CD4-positive, alpha-beta T cell treated with Interferon alpha-2 for 1 hour (primary cell): ENCODE measurements at regions not wholly inside any gene's neighbourhood (a gene's known extent, or its start where the extent isn't known, plus 50 kb on each side); places are given as distances from the start of the nearest gene placed in this dataset.

Experiments
- DNase-seq, 2 donors: peaks; one replicate each; pipeline ENCODE4 v3.0.0-alpha.2; 2020 to 2022

- no peak for DNase-seq
Measured at GRCh38 chr11:15490535-15490934, 375.8 kb downstream of the INSC start.

DNA sequence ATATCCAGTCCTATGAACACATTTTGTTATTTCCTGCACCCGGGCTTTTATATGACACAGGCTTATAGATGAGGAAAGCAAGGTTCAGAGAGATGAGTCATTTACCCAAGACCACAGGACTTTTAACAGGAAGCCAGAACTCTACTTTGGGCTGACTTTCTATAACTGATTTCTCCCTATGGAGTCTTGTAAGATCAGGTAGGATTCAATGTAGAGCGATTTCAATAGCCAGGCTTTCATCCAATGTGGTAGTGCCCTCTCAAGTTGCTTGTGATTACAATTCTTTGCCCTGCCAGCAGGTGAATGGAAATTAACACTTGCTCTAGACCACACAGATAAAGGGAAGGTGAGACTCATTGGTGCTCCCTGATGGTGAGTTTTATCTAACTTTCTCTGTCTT lies 378.3 kb downstream of the INSC start:
- no peak for DNase-seq

GRCh38 chr11:15493921-15494620 lies 379.3 kb downstream of the INSC start:
- DNase-seq, result no peak

- DNase-seq, result no peak
Measured at GRCh38 chr11:15494740-15495139, 380.0 kb downstream of the INSC start.

- DNase-seq, result no peak
Measured at GRCh38 chr11:15495462-15495861, 380.7 kb downstream of the INSC start.

- DNase-seq, result no peak
Measured at GRCh38 chr11:15497366-15497765, 382.6 kb downstream of the INSC start.

DNA sequence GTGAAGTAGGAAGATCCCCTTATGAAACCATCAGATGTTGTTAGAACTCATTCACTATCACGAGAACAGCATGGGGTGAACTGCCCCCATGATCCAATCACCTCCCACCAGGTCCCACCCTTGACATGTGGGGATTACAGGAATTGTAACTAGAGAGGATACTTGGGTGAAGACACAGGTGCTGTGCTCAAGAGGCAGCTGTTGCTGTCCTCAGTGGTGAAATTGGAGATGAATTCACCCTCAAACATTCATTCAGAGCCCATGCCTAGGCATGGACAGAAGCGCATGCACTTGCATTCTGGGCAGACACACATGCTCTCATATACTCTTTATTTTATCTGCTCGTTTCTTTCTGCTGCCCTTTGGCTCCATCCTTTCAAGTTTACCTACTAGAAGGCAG lies 385.0 kb downstream of the INSC start:
- no peak for DNase-seq

DNA sequence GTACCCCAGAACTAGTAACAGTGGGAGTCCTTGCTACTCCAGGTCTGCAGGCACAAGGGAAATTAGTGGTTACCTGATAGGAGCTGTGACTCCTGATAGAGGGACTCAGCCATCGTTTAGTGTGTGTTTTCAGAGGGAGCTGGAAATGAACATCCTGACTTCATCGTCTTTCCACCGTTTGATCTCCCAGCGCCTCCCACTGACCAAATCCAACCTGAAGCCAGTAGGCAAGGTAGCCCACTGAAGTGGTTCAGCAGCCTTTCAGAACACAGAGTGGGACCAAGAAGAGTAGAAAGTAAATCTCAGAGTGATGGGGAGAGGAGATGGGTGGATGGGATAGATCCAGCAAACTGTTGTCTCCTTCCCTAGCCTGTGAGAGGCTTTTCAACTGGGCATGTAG lies 385.9 kb downstream of the INSC start:
- no peak for DNase-seq

DNA sequence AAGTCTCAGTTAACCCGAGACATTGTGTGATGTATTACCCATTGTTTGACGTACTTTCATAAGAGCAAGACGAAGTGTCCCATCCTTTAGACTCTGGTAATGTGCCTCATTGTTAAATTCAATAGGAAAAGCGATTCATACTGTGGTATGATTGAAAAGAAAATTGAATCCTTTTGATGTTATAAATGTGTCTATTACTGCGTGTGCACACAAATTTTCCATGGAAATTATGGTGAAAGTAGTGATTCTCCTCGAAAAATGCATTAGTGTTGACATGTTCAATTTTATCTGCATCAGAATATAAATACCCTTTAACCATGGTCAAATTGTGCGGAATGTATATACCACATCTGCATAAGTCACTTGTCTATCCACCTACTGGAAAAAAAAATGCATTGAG lies 386.8 kb downstream of the INSC start:
- no peak for DNase-seq

DNA sequence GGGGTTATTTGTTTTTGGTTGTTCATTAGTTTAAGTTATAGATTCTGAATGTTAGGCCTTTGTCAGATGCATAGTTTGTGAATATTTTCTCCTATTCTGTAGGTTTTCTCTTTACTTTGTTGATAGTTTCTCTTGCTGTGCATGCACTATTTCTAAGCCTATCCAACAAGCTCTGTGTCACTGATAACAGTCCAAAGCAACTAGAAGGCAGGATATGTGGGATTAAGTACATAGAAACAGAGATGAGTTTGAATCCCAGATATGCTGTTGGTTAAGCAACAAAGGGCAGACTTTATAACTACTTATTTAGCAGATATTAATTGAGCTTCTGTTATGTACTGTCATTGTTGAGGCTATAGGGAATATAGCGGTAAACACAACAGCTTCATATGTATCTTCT lies 390.4 kb downstream of the INSC start:
- no peak for DNase-seq

- no peak for DNase-seq
Measured at GRCh38 chr11:15507592-15507991, 392.9 kb downstream of the INSC start.

DNA sequence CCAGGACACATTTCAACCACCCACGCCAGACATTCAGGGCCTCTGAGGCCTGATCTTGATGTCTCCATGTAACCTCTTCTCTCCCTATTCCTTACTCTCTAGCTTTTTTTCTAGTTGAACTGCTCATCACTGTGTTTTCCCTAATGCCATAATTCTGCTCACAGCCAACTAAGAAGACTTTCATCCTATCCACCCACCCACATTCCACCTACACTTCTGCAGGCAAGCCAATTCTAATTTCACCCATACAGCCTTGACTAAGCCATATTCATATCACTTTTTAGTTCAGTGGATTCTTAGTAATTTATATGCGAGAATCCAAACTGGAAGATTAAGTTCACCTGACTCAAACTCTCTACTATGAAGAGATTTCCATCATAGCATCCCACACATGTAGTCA lies 394.4 kb downstream of the INSC start:
- no peak for DNase-seq

GRCh38 chr11:15519124-15519791 lies 404.5 kb downstream of the INSC start:
- DNase-seq, result no peak

- no peak for DNase-seq
Measured at GRCh38 chr11:15519911-15520310, 405.2 kb downstream of the INSC start.

GRCh38 chr11:15523543-15523942 lies 408.8 kb downstream of the INSC start:
- no peak for DNase-seq

GRCh38 chr11:15525582-15525981 lies 410.9 kb downstream of the INSC start:
- no peak for DNase-seq

DNA sequence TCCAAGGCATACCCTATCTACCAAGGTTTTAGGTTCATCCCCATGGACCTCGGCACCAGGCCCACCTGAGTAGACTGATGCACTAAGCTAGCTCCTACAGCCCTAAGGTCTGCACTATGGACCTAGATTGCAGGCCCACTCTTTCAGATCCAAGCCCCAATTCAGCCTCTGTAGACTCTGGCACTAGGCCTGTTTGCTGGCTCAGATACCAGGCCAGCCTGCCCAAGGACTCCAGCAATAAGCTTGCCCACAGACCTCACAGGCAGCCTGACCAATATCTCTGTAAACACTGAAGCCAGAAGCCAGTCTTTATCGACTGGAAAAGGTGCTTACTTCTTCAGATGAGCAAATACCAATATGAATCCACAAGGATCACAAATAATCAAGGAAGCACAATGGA lies 411.3 kb downstream of the INSC start:
- DNase-seq, result no peak

DNA sequence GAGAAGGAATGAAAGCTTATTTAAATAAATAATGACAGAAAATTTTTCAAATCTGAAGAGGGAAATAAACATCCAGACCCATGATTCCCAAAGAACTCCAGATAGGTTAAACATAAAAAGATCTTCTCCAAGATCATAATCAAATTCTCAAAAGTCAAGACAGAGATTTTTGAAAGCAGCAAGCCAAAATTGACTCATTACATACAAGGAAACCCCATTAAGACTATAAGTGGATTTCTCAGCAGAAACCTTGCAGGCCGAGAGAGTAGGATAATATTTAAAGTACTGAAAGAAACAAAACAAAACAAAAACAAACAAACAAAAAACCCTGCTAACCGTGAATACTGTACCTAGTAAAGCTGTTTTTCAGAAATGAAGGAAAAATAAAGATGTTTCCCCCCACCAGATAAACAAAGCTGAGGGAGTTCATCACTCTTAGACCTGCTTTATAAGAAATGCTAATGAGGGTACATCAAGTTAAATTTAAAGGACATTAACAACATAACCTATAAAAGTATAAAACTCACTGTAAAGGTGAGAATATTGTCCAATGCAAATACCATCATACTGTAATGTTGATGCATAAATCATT lies 412.2 kb downstream of the INSC start:
- DNase-seq, result no peak

DNA sequence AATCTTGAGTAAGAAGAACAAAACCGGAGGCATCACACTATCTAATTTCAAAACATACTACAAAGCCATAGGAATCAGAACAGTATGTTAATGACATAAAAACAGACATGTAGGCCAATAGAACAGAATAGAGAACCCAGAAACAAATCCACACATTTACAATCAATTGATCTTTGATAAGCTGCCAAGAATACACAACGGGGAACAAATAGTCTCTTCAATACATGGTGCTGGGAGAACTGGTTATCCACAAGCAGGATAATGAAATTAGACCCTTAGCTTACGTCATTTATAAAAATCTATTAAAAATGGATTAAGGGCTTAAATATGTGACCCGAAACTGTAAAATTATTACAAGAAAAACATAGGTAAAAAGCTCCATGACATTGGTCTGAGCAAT lies 417.7 kb downstream of the INSC start:
- DNase-seq, result no peak

- DNase-seq, result no peak
Measured at GRCh38 chr11:15534266-15534665, 419.5 kb downstream of the INSC start.

GRCh38 chr11:15535414-15535813 lies 420.7 kb downstream of the INSC start:
- no peak for DNase-seq

- DNase-seq, result no peak
Measured at GRCh38 chr11:15536438-15536837, 421.7 kb downstream of the INSC start.

GRCh38 chr11:15539645-15540044 lies 424.9 kb downstream of the INSC start:
- DNase-seq, result no peak

- no peak for DNase-seq
Measured at GRCh38 chr11:15541079-15541478, 426.4 kb downstream of the INSC start.

DNA sequence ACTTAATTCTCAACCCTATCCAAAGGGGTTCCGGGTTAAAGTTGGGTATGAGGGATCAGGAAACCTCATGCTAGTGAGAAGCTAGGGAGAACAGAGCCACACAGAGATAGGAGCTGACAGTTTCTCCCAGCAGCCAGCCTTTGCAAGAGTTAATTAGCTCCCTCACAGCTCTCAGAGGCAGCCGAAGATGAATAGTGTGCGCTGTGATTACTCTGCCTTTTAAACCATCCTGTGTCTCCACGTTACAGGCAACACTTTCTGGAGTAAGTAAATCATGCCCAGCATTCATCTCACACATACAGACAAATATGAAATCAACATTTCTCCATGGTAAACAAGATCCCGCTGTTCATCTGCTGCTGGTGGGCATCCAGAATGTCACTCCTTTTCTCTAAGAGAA lies 429.6 kb downstream of the INSC start:
- no peak for DNase-seq
